Type B pancreatic cell (in vitro differentiated cells): ENCODE measurements at regions not wholly inside any gene's neighbourhood (a gene's known extent, or its start where the extent isn't known, plus 50 kb on each side); places are given as distances from the start of the nearest gene placed in this dataset.

Source experiments
- DNase-seq: peaks from one replicate; pipeline ENCODE4 v3.0.0; 2021; ENCODE audit warnings: mixed read lengths; ENCODE audit not compliant: unreplicated experiment; ENCODE audit errors: extremely low spot score
- H3K27ac Mint-ChIP-seq: 2 replicates; pipeline ENCODE4 v1.8.0; 2021; ENCODE audit warnings: mild to moderate bottlenecking, mixed read lengths
- H3K27me3 Mint-ChIP-seq: 2 replicates; pipeline ENCODE4 v1.8.0; 2021; ENCODE audit warnings: mixed read lengths
- H3K36me3 Mint-ChIP-seq: 2 replicates; pipeline ENCODE4 v1.8.0; 2021; ENCODE audit warnings: mixed read lengths
- H3K4me1 Mint-ChIP-seq: one replicate; pipeline ENCODE4 v1.8.0; 2021; ENCODE audit warnings: mixed read lengths; ENCODE audit not compliant: unreplicated experiment
- H3K4me3 Mint-ChIP-seq: 2 replicates; pipeline ENCODE4 v1.8.0; 2021; ENCODE audit warnings: mild to moderate bottlenecking, mixed read lengths
- H3K9me3 Mint-ChIP-seq: 2 replicates; pipeline ENCODE4 v1.8.0; 2021; ENCODE audit warnings: mixed read lengths
- TF ChIP-seq, protein P1 (sequence below): fragments of 200-600 bp; sonication (generic); conservative IDR thresholded peaks from 2 replicates; pipeline ENCODE4 v1.5.0; 2021; ENCODE audit warnings: antibody characterized with exemption, mild to moderate bottlenecking

DNA sequence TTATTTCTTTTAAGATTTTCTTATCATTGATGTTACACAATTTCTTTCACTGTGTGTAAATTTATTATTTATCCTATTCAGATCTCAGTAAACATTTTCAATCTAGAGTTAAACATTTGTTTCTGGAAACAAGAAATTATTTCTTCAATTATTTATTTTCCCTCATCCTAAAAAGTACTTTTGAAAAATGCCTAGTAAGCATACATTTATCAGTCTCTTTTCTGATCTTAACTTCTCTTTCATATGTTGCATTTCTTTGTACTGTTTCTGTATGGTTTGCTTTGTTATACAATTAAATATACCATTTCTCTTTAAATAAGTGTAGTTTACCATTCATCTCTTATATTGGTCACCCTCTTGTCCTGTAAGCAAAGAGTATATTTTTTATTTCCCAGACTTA is 263.2 kb downstream of the C12orf50 start:
- no peaks in the 10 kb centered on the region for H3K36me3 Mint-ChIP-seq
- no peak for DNase-seq
- no peaks in the 10 kb centered on the region for H3K27me3 Mint-ChIP-seq
- no peak overlapping the region for H3K4me3 Mint-ChIP-seq
- H3K27ac Mint-ChIP-seq = no peak overlapping the region
- H3K9me3 Mint-ChIP-seq = no peaks in the 10 kb centered on the region
- no peaks in the 10 kb centered on the region for H3K4me1 Mint-ChIP-seq
- TF ChIP-seq, protein P1, sequence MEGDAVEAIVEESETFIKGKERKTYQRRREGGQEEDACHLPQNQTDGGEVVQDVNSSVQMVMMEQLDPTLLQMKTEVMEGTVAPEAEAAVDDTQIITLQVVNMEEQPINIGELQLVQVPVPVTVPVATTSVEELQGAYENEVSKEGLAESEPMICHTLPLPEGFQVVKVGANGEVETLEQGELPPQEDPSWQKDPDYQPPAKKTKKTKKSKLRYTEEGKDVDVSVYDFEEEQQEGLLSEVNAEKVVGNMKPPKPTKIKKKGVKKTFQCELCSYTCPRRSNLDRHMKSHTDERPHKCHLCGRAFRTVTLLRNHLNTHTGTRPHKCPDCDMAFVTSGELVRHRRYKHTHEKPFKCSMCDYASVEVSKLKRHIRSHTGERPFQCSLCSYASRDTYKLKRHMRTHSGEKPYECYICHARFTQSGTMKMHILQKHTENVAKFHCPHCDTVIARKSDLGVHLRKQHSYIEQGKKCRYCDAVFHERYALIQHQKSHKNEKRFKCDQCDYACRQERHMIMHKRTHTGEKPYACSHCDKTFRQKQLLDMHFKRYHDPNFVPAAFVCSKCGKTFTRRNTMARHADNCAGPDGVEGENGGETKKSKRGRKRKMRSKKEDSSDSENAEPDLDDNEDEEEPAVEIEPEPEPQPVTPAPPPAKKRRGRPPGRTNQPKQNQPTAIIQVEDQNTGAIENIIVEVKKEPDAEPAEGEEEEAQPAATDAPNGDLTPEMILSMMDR = no peak

DNA sequence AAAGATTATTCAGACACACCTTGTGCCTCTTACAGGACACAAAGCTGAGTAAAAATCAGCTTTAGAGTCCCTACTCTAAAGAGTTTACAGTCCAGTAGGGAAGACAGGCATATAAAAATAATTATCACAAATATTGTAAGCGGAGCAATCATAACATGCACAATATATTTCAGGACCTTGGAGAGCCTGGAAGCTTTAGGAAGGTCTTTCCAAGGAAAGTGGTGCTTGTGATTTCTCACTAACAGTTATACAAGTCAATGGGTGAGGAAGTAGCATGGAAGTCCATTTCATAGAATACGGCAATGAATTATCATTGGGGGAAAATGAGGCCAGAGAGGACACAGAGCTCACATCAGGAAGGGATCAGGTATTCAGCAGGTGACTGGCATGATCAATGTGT is 268.3 kb downstream of the C12orf50 start:
- no peaks in the 10 kb centered on the region for H3K27me3 Mint-ChIP-seq
- no peak overlapping the region for H3K4me3 Mint-ChIP-seq
- no peaks in the 10 kb centered on the region for H3K4me1 Mint-ChIP-seq
- TF ChIP-seq, protein P1 = no peak
- no peak for DNase-seq
- no peak overlapping the region for H3K27ac Mint-ChIP-seq
- no peaks in the 10 kb centered on the region for H3K36me3 Mint-ChIP-seq
- H3K9me3 Mint-ChIP-seq = peaks cover 5% of the 10 kb centered on the region

DNA sequence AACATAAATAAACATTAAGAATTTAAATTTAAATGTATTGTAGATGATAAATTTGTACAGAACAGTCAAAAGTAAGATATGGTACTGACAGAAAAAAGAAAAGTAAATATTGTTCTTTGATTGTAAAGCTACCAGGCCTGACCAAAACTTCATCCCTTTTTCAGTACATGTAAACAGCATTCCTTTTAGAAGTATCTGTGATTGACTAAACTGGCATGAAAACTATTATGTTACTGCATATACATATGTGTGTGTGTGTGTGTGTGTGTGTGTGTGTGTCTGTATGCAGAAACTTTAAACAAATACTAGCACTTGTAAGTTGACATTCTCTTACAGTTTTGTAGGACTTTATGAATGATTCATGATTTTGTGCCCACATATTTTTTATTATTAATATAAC is 270.9 kb downstream of the C12orf50 start:
- H3K27ac Mint-ChIP-seq = no peak overlapping the region
- no peaks in the 10 kb centered on the region for H3K4me1 Mint-ChIP-seq
- H3K27me3 Mint-ChIP-seq = no peaks in the 10 kb centered on the region
- no peak overlapping the region for H3K4me3 Mint-ChIP-seq
- no peaks in the 10 kb centered on the region for H3K36me3 Mint-ChIP-seq
- TF ChIP-seq, protein P1 = no peak
- no peak for DNase-seq
- H3K9me3 Mint-ChIP-seq = peaks cover 9% of the 10 kb centered on the region

DNA sequence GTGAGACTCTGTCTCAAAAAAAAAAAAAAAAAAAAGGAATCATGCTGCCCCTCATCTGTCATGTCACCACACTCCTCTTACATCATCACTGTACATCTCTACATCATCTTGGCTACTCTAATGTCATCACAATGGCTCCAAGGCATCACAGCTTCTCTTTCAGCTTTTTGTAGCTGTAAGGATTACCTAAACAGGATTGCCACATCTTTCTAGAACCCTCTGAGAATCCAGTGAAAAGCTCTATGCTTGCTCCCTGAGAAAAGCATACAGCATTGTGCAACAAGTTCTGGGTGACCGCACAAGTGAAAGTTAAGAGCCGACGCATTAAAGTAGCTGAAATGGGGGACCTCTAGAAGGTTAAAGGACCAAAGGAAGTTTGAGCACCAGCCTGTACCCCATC is 272.5 kb downstream of the C12orf50 start:
- TF ChIP-seq, protein P1 = no peak
- no peak for DNase-seq
- Mint-ChIP-seq H3K4me3 (no peak overlapping the region), H3K27me3 (no peaks in the 10 kb centered on the region), H3K4me1 (no peaks in the 10 kb centered on the region), H3K9me3 (peaks cover 9% of the 10 kb centered on the region), H3K27ac (no peak overlapping the region), H3K36me3 (no peaks in the 10 kb centered on the region)

DNA sequence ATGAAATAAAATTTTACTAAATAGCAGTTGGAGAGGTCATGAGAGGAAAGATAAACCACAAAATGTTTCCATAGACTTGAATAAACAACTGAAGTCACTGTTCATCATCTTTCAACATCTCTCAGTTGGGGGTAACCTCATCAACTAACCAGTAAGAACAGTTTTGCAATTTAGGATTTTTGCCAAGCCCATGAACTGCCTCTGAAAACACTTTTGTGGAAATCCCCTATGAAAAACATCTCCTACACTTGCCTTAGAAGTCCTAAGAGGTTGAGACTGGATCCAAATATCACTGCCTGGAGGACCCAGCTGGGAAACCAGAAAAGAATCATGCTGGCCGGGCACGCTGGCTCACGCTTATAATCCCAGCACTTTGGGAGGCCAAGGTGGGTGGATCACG is 273.1 kb downstream of the C12orf50 start:
- Mint-ChIP-seq H3K27me3 (no peaks in the 10 kb centered on the region), H3K9me3 (peaks cover 9% of the 10 kb centered on the region), H3K36me3 (no peaks in the 10 kb centered on the region), H3K4me1 (no peaks in the 10 kb centered on the region), H3K4me3 (no peak overlapping the region), H3K27ac (no peak overlapping the region)
- TF ChIP-seq, protein P1 = no peak
- DNase-seq = no peak

DNA sequence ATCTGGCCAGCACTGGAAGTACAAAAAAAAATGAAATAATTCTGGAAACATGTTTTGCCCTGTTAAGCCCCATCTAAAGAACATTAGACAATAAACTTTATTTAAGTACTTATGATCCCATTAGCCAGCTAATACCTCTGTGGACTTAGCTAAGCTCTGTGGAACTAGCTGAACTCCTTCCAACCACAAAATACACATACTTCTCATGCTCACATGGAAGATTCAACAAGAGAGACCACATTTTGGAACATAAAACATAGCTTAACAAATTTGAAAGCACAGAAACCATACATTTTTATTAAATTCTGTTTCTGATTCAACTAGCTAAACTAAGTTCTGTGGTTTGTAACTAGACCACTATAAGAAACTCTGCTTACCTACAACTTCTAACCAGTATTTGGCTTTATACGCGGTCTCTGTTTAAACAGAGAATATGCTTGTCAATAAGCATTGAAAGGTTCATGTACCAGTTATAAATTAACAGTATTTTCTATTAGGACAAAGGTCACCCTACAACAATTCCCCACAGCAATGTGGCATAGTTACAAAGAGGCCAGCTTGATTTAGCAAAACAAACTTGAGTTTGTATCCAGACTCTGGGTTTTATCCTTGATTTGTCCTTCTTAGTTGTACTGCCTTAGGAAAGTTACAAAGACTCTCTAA is 300.1 kb downstream of the C12orf50 start:
- H3K27ac Mint-ChIP-seq = no peak overlapping the region
- no peaks in the 10 kb centered on the region for H3K9me3 Mint-ChIP-seq
- no peak overlapping the region for H3K4me3 Mint-ChIP-seq
- no peaks in the 10 kb centered on the region for H3K36me3 Mint-ChIP-seq
- TF ChIP-seq, protein P1 = no peak
- DNase-seq = no peak
- H3K27me3 Mint-ChIP-seq = no peaks in the 10 kb centered on the region
- peaks cover 4% of the 10 kb centered on the region for H3K4me1 Mint-ChIP-seq
